ENCODE measurements at regions not wholly inside any gene's neighbourhood (a gene's known extent, or its start where the extent isn't known, plus 50 kb on each side); places are given as distances from the start of the nearest gene placed in this dataset.

GRCh38 chr5:28214292-28214691 lies 1175.9 kb upstream of the CDH9 start:
- Histone ChIP-seq H4K8ac (ENCODE audit: low read length) (no peak overlapping the region), H2BK15ac (ENCODE audit: low read depth, poor library complexity, severe bottlenecking) (no peak overlapping the region), H3K27ac (ENCODE audit: low read length, poor library complexity, severe bottlenecking) (no peak overlapping the region), H3K4me1 (ENCODE audit: control insufficient read depth, insufficient read depth, low read depth, low read length) (no peaks in the 10 kb centered on the region), H3K79me1 (replicated peaks; ENCODE audit: low read length, poor library complexity, severe bottlenecking) (no peaks in the 10 kb centered on the region), H2BK5ac (ENCODE audit: low read depth, low read length, poor library complexity, severe bottlenecking) (no peak overlapping the region), H2BK12ac (ENCODE audit: low read length in 2 of 2) (no peak overlapping the region), H3K9ac (ENCODE audit: low read length) (no peak overlapping the region), H3K4me3 (ENCODE audit: insufficient read depth in 1 of 2, low read depth in 1 of 2, low read length in 2 of 2) (no peak overlapping the region), H2BK120ac (ENCODE audit: low read depth, low read length) (no peak overlapping the region), H3K23ac (ENCODE audit: low read length in 2 of 2) (no peak overlapping the region), H4K91ac (ENCODE audit: low read length) (no peak overlapping the region), H3K4me2 (ENCODE audit: low read length, poor library complexity, severe bottlenecking) (no peak overlapping the region), H3K14ac (ENCODE audit: low read length in 2 of 2) (no peak overlapping the region), H3K36me3 (ENCODE audit: control insufficient read depth in 1 of 2, insufficient read depth in 2 of 2, low read depth in 1 of 2, low read length in 2 of 2) (no peaks in the 10 kb centered on the region), H3K27me3 (ENCODE audit: control insufficient read depth in 1 of 2, insufficient read depth in 1 of 2, low read length in 2 of 2) (no peaks in the 10 kb centered on the region), H2AK5ac (ENCODE audit: low read length, severe bottlenecking) (no peak overlapping the region), H3K18ac (ENCODE audit: low read depth in 1 of 2, low read length in 2 of 2) (no peak overlapping the region), H3K9me3 (ENCODE audit: control insufficient read depth, low read length) (peaks cover 14% of the 10 kb centered on the region), H2AFZ (ENCODE audit: low read depth, low read length) (no peak overlapping the region), H3K4ac (ENCODE audit: low read depth in 1 of 2, low read length in 2 of 2) (no peak overlapping the region)
- WGBS = 75% methylated on average over 1 of the region's 3 CpGs
- DNase-seq = no peak

DNA sequence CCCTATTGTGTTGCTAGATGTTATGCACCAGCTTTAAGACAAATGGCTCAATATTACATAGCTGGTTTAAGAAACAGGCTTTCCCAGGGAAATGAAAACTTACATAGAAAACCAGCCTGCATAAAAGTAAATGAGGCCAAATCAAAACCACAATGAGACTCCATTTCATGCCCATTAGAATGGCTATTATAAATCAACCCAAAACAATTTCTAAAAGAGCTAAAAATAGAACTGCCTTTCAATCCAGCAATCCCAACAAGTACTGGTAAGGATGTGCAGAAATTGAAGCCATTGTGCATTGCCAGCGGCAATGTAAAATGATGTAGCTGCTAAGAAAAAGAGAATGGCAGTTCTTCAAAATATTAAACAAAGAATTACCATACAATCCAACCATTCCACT lies 1170.0 kb upstream of the CDH9 start:
- Histone ChIP-seq H4K8ac (ENCODE audit: low read length) (no peak overlapping the region), H3K14ac (ENCODE audit: low read length in 2 of 2) (no peak overlapping the region), H3K23ac (ENCODE audit: low read length in 2 of 2) (no peak overlapping the region), H3K36me3 (ENCODE audit: control insufficient read depth in 1 of 2, insufficient read depth in 2 of 2, low read depth in 1 of 2, low read length in 2 of 2) (no peaks in the 10 kb centered on the region), H2AK5ac (ENCODE audit: low read length, severe bottlenecking) (no peak overlapping the region), H2BK12ac (ENCODE audit: low read length in 2 of 2) (no peak overlapping the region), H3K4ac (ENCODE audit: low read depth in 1 of 2, low read length in 2 of 2) (no peak overlapping the region), H2BK120ac (ENCODE audit: low read depth, low read length) (no peak overlapping the region), H3K4me1 (ENCODE audit: control insufficient read depth, insufficient read depth, low read depth, low read length) (no peaks in the 10 kb centered on the region), H2BK15ac (ENCODE audit: low read depth, poor library complexity, severe bottlenecking) (no peak overlapping the region), H3K4me2 (ENCODE audit: low read length, poor library complexity, severe bottlenecking) (no peak overlapping the region), H2AFZ (ENCODE audit: low read depth, low read length) (no peak overlapping the region), H2BK5ac (ENCODE audit: low read depth, low read length, poor library complexity, severe bottlenecking) (no peak overlapping the region), H3K9me3 (ENCODE audit: control insufficient read depth, low read length) (peaks cover 5% of the 10 kb centered on the region), H3K79me1 (replicated peaks; ENCODE audit: low read length, poor library complexity, severe bottlenecking) (no peaks in the 10 kb centered on the region), H3K27ac (ENCODE audit: low read length, poor library complexity, severe bottlenecking) (no peak overlapping the region), H3K27me3 (ENCODE audit: control insufficient read depth in 1 of 2, insufficient read depth in 1 of 2, low read length in 2 of 2) (no peaks in the 10 kb centered on the region), H4K91ac (ENCODE audit: low read length) (no peak overlapping the region), H3K18ac (ENCODE audit: low read depth in 1 of 2, low read length in 2 of 2) (no peak overlapping the region), H3K4me3 (ENCODE audit: insufficient read depth in 1 of 2, low read depth in 1 of 2, low read length in 2 of 2) (no peak overlapping the region), H3K9ac (ENCODE audit: low read length) (no peak overlapping the region)
- WGBS = no CpG with 5 or more reads among the region's 1 CpG
- DNase-seq = no peak

DNA sequence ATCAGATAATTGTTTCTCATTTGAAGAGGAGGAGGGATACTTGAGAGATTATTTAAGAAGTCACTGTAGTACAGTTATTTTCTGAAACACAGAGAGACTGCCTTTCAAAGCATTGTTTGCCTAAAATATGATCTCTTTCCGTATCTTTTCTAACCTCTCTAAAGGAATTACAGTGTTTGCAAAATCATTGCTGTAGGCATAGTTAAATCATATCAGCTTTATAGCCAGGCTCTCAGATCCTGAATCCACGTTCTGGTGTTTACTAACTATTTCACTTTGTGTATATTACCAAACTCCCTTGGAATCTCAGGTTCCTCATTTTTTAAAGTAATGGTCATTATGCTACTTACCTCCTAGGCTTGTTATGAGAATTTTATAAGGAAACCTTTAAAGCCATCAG lies 1151.6 kb upstream of the CDH9 start:
- no peak overlapping the region for H3K4me2 ChIP-seq (ENCODE audit: low read length, poor library complexity, severe bottlenecking)
- H3K27ac ChIP-seq (ENCODE audit: low read length, poor library complexity, severe bottlenecking) = no peak overlapping the region
- H2BK12ac ChIP-seq (ENCODE audit: low read length in 2 of 2) = no peak overlapping the region
- no peaks in the 10 kb centered on the region for H3K36me3 ChIP-seq (ENCODE audit: control insufficient read depth in 1 of 2, insufficient read depth in 2 of 2, low read depth in 1 of 2, low read length in 2 of 2)
- H2AK5ac ChIP-seq (ENCODE audit: low read length, severe bottlenecking) = no peak overlapping the region
- H3K23ac ChIP-seq (ENCODE audit: low read length in 2 of 2) = no peak overlapping the region
- no peak overlapping the region for H4K8ac ChIP-seq (ENCODE audit: low read length)
- H3K79me1 ChIP-seq (replicated peaks; ENCODE audit: low read length, poor library complexity, severe bottlenecking) = no peaks in the 10 kb centered on the region
- no peak overlapping the region for H3K4me3 ChIP-seq (ENCODE audit: insufficient read depth in 1 of 2, low read depth in 1 of 2, low read length in 2 of 2)
- H3K9ac ChIP-seq (ENCODE audit: low read length) = no peak overlapping the region
- no peak overlapping the region for H2BK120ac ChIP-seq (ENCODE audit: low read depth, low read length)
- H3K27me3 ChIP-seq (ENCODE audit: control insufficient read depth in 1 of 2, insufficient read depth in 1 of 2, low read length in 2 of 2) = no peaks in the 10 kb centered on the region
- H3K18ac ChIP-seq (ENCODE audit: low read depth in 1 of 2, low read length in 2 of 2) = no peak overlapping the region
- H2BK5ac ChIP-seq (ENCODE audit: low read depth, low read length, poor library complexity, severe bottlenecking) = no peak overlapping the region
- H3K4me1 ChIP-seq (ENCODE audit: control insufficient read depth, insufficient read depth, low read depth, low read length) = no peaks in the 10 kb centered on the region
- no peak overlapping the region for H2AFZ ChIP-seq (ENCODE audit: low read depth, low read length)
- H4K91ac ChIP-seq (ENCODE audit: low read length) = no peak overlapping the region
- H3K4ac ChIP-seq (ENCODE audit: low read depth in 1 of 2, low read length in 2 of 2) = no peak overlapping the region
- WGBS = 79% methylated on average over 1 of the region's 2 CpGs
- no peak for DNase-seq
- no peak overlapping the region for H3K14ac ChIP-seq (ENCODE audit: low read length in 2 of 2)
- no peak overlapping the region for H2BK15ac ChIP-seq (ENCODE audit: low read depth, poor library complexity, severe bottlenecking)
- H3K9me3 ChIP-seq (ENCODE audit: control insufficient read depth, low read length) = no peaks in the 10 kb centered on the region

DNA sequence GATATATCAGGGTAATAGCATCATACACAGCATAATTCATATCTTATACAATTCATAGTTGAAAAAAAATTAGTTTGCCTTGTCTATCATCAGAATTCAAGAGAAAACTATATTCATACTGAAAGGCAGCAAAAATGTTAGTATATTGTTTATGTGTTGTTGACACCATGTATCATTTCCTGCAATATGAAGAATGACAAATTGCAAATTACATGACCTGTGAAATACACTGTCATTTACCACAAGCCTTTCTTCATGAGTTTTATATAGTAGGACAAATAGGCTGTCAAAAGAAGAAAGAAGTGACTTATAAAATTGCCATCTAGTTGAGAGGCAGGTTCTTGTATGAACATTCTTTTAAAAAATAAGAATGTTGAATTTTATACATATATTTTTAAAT lies 1136.3 kb upstream of the CDH9 start:
- Histone ChIP-seq H2AFZ (ENCODE audit: low read depth, low read length) (no peak overlapping the region), H3K4me3 (ENCODE audit: insufficient read depth in 1 of 2, low read depth in 1 of 2, low read length in 2 of 2) (no peak overlapping the region), H2BK120ac (ENCODE audit: low read depth, low read length) (no peak overlapping the region), H4K8ac (ENCODE audit: low read length) (no peak overlapping the region), H2BK5ac (ENCODE audit: low read depth, low read length, poor library complexity, severe bottlenecking) (no peak overlapping the region), H4K91ac (ENCODE audit: low read length) (no peak overlapping the region), H3K79me1 (replicated peaks; ENCODE audit: low read length, poor library complexity, severe bottlenecking) (no peaks in the 10 kb centered on the region), H2AK5ac (ENCODE audit: low read length, severe bottlenecking) (no peak overlapping the region), H3K9me3 (ENCODE audit: control insufficient read depth, low read length) (peaks cover 23% of the 10 kb centered on the region), H3K9ac (ENCODE audit: low read length) (no peak overlapping the region), H2BK12ac (ENCODE audit: low read length in 2 of 2) (no peak overlapping the region), H3K23ac (ENCODE audit: low read length in 2 of 2) (no peak overlapping the region), H3K27ac (ENCODE audit: low read length, poor library complexity, severe bottlenecking) (no peak overlapping the region), H3K4me1 (ENCODE audit: control insufficient read depth, insufficient read depth, low read depth, low read length) (no peaks in the 10 kb centered on the region), H3K36me3 (ENCODE audit: control insufficient read depth in 1 of 2, insufficient read depth in 2 of 2, low read depth in 1 of 2, low read length in 2 of 2) (no peaks in the 10 kb centered on the region), H2BK15ac (ENCODE audit: low read depth, poor library complexity, severe bottlenecking) (no peak overlapping the region), H3K27me3 (ENCODE audit: control insufficient read depth in 1 of 2, insufficient read depth in 1 of 2, low read length in 2 of 2) (no peaks in the 10 kb centered on the region), H3K18ac (ENCODE audit: low read depth in 1 of 2, low read length in 2 of 2) (no peak overlapping the region), H3K4me2 (ENCODE audit: low read length, poor library complexity, severe bottlenecking) (no peak overlapping the region), H3K14ac (ENCODE audit: low read length in 2 of 2) (no peak overlapping the region), H3K4ac (ENCODE audit: low read depth in 1 of 2, low read length in 2 of 2) (no peak overlapping the region)
- no peak for DNase-seq
